GM21423 (cell line): ENCODE measurements at regions not wholly inside any gene's neighbourhood (a gene's known extent, or its start where the extent isn't known, plus 50 kb on each side); places are given as distances from the start of the nearest gene placed in this dataset.

Source experiments
- ATAC-seq: cut with Tn5 transposase; IDR thresholded peaks from one replicate; pipeline ENCODE4 v1.9.1; 2021; ENCODE audit warnings: mild to moderate bottlenecking, moderate library complexity; ENCODE audit not compliant: unreplicated experiment

- ATAC-seq: no peak
Measured at GRCh38 chrX:39318506-39319343, 517.5 kb downstream of the MID1IP1 start.

GRCh38 chrX:39320165-39320564 is 518.9 kb downstream of the MID1IP1 start:
- ATAC-seq: no peak

GRCh38 chrX:39322496-39322895 is 521.2 kb downstream of the MID1IP1 start:
- ATAC-seq: no peak

- no peak for ATAC-seq
Measured at GRCh38 chrX:39324233-39324930, 523.1 kb downstream of the MID1IP1 start.

- ATAC-seq: no peak
Measured at GRCh38 chrX:39327255-39327654, 526.0 kb downstream of the MID1IP1 start.

- ATAC-seq: no peak
Measured at GRCh38 chrX:39327705-39328104, 526.4 kb downstream of the MID1IP1 start.

GRCh38 chrX:39328661-39329060 is 527.4 kb downstream of the MID1IP1 start:
- ATAC-seq: no peak

GRCh38 chrX:39331082-39331704 is 529.9 kb downstream of the MID1IP1 start:
- ATAC-seq: peak; percentile 83

- no peak for ATAC-seq
Measured at GRCh38 chrX:39333451-39333850, 532.2 kb downstream of the MID1IP1 start.

- ATAC-seq: no peak
Measured at GRCh38 chrX:39335513-39336235, 534.4 kb downstream of the MID1IP1 start.

GRCh38 chrX:39336671-39337311 is 535.5 kb downstream of the MID1IP1 start:
- ATAC-seq: peak; percentile 90

GRCh38 chrX:39337451-39337850 is 536.2 kb downstream of the MID1IP1 start:
- no peak for ATAC-seq

GRCh38 chrX:39338583-39338982 is 537.3 kb downstream of the MID1IP1 start:
- no peak for ATAC-seq

GRCh38 chrX:39356119-39356807 is 555.0 kb downstream of the MID1IP1 start:
- no peak for ATAC-seq

- no peak for ATAC-seq
Measured at GRCh38 chrX:39360101-39360500, 558.8 kb downstream of the MID1IP1 start.

GRCh38 chrX:39361736-39362135 is 560.5 kb downstream of the MID1IP1 start:
- no peak for ATAC-seq

GRCh38 chrX:39367416-39367815 is 566.2 kb downstream of the MID1IP1 start:
- no peak for ATAC-seq

- ATAC-seq: no peak
Measured at GRCh38 chrX:39372115-39372514, 570.9 kb downstream of the MID1IP1 start.

GRCh38 chrX:39377157-39377556 is 575.9 kb downstream of the MID1IP1 start:
- no peak for ATAC-seq

GRCh38 chrX:39377773-39378172 is 576.5 kb downstream of the MID1IP1 start:
- ATAC-seq: no peak
